Inflammatory macrophage (primary cell): ENCODE measurements at regions not wholly inside any gene's neighbourhood (a gene's known extent, or its start where the extent isn't known, plus 50 kb on each side); places are given as distances from the start of the nearest gene placed in this dataset.
A peak's percentile ranks its signal among the peaks of the same experiment; 100 is the strongest.
"Not testable (repeated sequence)": the region's sequence is repeated elsewhere in the genome, so short reads cannot be mapped to it uniquely, and the experiment has no call there.

ENCODE experiments used
- DNase-seq, 2 donors: peaks; one replicate each; pipeline ENCODE4 v3.0.0-alpha.2; 2020 to 2022

DNA sequence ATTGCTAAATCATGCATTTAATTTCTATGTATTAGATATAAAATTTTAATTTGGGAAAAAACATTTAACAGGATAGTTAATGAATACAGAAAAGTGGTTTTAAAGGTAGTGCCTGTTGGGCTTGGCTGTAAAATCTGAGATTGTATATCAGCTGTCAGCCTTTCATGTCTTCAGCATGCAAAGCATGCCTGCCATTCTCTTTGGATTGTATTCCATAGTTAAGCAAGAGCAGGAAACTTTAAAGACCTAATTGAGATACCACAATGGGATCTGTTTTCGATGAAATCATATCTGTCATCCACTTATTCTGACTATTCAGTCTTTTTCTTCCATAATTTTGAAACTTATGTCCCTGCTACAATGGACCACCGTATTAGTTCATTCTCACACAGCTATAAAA lies 451.0 kb upstream of the DDI1 start:
- DNase-seq = no peak

DNA sequence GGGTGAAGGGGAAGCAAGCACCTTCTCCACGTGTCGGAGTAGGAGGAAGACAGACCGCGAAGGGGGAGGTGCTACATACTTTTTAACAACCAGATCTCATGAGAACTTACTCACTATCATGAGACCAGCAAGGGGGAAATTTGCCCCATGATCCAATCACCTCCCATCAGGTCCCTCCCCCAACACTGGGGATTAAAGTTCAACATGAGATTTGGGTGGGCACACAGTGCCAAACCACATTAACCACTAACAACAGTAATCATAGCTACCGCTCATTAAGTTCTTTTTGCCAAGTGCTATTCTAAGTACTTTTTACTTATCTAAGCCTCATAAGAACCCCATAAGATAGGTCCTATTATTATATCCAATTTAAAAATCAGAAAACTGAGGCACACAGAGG lies 450.5 kb upstream of the DDI1 start:
- no peak for DNase-seq

DNA sequence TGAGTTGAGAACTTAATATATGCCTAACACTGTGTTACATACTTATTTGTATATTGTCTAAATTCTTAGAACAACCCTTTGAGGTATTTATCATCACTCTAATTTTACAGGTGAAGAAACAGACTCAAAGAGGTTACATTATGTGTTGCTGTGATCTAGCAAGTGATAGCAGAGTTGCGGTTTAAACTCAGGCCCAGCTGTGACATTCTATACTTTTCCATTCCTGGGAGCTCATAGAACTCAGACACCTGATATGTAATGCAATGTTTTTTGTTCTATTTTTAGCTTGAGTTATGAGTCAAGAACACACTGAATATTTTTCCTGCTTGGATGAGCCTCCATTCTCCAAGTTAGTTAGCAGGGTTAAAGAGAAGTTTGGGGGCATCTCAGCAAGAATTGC lies 449.7 kb upstream of the DDI1 start:
- DNase-seq = no peak

DNA sequence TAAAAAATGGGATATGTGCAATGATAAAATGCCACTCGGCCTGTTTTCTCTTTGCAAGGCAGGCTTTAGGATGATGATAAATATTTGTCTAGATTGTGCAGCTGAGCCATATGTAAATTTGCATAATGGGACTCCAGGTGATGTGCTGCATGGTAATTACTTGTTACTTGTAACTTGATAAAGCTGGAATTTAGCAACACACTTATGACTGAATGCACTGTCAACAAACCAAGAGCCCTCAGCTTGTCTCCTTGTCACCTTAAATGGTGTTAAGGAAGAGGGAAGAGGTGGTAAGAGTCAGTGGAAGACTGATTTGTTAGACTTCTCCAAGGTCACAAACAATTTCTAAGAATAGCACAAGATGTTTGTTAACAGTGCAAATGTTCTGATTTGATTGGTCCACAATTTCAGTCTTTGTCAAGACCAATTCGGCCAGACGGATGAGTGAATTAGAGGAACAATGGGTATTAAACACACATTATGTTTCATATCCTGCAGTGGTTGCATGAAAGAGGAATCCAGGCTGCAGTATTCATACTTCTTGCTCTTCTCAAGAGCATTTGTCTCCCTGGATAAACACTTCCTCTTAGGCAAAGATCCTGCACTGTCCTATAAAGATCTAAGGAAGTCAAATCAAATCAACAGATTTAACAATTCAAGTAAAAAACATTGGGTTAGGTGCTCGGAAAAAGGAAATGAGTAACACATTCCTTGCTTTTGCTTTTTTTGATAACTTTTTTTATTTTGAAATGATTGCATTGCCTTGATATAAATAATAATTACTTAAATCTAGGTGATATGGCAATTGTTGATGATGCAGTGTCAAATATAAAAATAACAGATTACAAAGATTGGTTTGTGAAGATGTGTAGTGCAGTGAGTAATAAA lies 448.3 kb upstream of the DDI1 start:
- no peak for DNase-seq

DNA sequence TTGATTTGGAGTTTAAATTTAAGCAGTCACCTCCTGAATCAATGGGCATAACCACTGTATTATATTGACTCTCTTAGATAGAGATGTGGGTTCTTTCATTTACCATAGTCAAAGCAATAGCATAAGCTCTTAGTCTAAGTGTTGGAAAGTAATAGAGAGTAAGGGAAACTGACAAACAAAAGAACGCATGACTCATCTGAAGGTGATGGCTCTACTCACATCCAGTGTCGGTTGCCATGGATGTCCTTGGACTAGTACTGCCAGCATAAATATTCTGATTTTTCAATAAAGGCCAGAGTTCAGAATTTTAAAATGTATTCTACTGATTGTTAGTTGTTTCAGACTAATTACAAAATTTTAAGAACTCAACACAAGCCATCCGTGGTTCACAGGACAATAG lies 444.9 kb upstream of the DDI1 start:
- DNase-seq = no peak

DNA sequence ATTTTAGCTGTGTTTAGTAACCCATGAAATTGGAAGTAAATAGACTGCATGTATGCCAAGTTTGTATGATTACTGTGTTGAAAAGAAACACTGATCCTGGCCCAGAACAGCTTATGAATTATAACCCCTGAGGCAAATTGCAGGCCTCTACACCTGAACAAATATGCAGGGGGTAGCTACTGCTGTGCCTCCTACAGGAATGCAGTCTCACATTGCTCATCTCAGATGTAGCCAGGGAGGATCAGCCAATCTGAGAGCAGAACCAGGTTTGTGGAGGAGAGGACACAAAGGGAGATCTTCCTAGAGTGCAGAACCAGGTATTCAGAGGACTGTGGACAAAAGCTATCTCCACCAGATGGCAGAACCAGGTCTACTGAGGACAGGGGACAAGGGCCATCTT lies 442.2 kb upstream of the DDI1 start:
- no peak for DNase-seq

DNA sequence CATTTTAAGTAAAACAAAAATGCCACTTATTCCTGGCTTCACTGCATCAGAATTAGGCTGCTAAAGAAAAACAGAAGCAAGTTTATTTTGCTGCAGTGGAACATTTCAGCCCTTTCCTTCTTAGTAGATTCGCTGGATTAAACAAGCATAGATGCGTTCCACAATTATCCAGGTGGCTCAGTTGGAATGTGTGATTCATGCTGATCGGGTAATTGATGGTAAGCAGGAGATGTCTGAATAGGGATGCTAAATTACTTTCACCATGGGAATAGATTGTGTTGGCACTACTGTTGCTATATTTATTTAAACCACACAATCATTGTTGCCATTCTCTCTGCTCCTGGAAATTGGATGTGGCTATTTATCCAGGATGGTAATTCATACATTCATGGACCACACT lies 440.1 kb upstream of the DDI1 start:
- DNase-seq = no peak

DNA sequence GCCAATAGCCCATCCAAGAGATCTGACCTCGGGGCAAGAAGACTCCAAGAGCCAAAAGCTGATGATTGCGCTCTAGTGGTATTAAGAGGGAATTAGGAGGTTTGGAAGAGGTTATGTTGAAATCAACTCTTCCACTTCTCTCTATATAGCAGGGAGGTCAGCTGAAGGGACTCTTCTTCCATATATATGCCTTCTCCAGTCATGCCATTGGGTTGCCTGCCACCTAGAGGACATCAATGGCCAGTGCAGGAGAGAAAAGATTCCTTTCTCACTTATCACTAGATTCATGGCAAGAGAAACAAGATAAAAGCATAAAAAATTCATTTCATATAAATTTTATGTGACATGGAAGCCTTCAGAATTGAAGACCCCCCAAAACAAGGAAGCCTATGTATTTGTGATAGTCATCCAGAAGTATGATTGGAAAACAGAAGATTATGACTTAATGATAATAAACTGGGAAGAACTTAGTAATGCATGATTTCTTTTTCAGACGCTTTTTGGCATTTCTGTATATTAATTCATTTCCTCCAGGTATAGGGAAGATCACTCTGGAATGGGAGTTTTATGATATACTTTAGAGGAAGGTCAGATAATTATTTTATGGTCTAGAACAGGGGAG lies 435.1 kb upstream of the DDI1 start:
- peak; percentile 55 to 57 for DNase-seq

DNA sequence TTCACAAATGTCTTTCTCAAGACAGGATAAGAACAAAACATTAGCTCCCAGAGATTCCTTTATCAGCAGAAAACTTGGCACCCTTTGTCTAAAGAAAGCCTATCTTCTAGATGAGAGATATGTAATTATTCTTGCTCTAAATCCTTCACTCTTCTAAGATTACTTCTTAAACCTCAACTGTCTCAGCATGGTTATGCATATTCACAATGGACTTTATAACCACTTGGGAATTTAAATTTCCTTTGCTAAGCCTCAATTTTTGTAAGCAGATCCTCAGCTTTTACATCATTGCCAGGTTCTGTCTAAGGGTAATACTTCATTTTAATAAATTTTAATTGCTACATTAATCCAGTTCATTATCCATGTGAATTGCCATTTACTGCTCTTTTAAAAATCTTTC lies 433.6 kb upstream of the DDI1 start:
- no peak for DNase-seq

DNA sequence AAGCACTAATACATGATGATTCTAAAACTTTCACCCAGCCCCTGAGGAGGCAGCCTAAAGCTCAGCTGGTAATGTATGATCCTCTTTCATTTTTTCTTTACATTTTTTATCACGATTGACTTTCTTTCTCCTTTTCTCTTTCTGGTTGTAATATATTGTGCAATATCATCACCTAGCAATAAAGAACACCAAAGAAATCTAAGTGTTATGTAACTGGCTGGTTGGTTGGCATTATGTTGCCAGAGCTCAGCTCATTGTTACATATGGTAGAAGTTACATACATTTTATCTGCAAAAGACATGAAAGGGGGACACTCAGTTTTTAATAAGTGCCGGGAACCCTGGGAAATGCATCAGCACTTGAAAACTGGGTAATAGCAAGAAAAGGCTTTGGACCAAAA lies 432.1 kb upstream of the DDI1 start:
- no peak for DNase-seq

DNA sequence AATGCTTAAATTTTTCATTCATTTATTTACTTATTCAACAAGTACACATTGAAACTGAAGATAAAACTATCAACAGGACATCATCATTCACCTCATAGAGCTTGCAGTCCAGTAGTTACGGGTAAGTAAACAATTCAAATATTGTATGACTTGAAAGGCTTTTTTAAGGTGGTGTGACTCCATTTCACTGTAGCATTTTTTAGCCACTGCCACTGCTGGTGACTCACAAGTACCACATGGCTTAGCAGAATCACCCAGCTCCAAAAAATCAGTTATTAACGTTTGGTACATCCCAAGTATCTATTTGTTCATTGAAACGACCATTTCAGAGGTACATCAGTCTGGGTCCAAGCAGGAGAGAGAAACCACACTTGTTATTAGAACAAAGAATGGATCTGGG lies 427.9 kb upstream of the DDI1 start:
- DNase-seq = no peak

DNA sequence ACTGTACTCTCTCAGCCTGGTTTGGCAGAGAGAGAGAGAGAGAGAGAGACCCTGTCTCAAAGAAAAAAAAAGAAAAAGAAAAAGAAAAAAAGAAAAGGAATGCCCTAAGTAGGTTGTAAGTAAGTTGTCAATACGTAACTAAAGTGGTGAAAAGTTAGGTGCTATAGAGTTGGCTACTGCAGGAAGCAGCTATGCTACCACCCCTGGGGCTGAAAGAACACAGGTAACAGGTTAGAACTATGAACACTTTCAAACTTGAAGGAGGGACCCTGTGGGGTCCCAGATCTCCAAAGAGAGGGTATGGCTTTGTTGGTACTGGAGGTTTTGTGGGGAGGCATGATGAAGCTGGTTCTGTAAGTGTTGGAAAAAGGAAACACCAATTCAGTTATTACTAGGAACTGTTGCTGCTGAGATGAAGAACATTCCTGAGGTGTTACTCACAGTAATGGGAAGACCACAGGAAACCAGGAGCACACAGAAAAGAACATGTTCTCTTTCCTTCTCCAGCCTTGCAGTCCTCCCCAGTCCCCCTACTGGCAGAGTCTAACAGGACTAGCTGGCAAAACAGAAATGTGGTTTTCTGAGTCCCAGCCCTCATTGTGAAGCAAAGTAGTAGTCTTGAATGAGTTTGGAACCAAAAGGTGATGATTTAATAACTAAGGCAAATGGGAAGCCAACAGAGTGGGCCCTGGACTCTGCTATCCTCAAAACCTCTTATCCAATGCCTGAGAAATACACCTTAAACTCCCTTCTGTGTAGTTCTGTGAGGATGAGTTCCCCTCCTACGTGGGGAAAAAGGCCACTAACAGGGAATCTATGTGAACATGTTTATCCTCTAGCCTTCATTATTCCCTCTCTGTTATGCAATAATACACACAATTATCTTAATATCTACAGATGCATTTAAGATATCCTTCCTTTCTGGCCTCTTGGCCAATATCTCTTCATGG lies 427.0 kb upstream of the DDI1 start:
- DNase-seq = no peak

DNA sequence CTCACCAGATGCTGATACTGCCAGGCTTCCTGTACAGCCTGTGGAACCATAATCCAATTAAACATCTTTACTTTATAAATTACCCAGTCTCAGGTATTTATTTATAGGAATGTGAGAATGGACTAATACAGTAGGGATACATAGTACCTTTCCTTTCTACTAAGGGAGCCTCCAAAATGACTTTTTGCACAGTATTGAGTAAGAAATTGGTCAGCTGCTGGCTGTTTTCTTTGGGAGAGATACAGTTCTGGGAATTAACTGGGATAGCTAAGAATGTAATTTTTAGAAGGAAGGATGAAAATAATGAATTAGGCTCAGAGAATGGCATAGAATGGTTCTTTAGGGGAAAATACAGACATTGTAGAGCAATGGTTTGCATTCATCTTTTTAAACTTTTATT lies 426.0 kb upstream of the DDI1 start:
- DNase-seq = no peak

DNA sequence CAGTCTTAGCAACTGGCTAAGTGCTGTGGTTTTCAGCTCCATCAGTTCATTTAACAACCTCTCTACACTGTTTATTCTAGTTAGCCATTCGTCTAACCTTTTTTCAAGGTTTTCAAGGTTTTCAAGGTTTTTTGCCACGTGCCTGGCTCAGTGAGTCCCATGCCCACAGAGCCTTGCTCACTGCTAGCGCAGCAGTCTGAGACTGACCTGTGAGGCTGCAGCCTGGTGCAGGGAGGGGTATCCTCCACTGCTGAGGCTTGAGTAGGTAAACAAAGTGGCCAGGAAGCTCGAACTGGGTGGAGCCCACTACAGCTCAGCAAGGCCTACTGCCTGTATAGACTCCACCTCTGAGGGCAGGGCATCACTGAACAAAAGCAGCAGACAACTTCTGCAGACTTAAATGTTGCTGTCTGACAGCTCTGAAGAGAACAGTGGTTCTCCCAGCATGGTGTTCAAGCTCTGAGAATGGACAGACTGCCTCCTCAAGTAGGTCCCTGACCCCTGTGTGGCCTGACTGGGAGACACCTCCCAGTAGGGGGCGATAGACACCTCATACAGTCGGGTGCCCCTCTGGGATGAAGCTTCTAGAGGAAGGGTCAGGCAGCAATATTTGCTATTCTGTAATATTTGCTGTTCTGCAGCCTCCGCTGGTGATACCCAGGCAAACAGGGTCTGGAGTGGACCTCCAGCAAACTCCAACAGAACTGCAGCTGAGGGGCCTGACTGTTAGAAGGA lies 424.7 kb upstream of the DDI1 start:
- not testable (repeated sequence) for DNase-seq

DNA sequence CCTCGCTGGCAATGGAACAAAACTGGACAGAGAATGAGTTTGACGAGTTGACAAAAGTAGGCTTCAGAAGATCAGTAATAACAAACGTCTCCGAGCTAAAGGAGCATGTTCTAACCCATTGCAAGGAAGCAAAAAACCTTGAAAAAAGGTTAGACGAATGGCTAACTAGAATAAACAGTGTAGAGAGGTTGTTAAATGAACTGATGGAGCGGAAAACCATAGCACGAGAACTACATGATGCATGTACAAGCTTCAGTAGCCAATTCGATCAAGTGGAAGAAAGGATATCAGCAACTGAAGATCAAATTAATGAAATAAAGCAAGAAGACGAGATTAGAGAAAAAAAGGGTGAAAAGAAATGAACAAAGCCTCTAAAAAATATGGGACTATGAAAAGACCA lies 424.0 kb upstream of the DDI1 start:
- not testable (repeated sequence) for DNase-seq

DNA sequence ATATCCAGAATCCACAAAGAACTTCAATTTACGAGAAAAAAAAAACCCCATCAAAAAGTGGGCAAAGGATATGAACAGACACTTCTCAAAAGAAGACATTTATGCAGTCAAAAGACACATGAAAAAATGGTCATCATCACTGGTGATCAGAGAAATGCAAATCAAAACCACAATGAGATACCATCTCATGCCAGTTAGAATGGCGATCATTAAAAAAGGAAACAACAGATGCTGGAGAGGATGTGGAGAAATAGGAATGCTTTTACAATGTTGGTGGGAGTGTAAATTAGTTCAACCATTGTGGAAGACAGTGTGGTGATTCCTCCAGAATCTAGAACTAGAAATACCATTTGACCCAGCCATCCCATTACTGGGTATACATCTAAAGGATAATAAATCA lies 419.9 kb upstream of the DDI1 start:
- DNase-seq = not testable (repeated sequence)

DNA sequence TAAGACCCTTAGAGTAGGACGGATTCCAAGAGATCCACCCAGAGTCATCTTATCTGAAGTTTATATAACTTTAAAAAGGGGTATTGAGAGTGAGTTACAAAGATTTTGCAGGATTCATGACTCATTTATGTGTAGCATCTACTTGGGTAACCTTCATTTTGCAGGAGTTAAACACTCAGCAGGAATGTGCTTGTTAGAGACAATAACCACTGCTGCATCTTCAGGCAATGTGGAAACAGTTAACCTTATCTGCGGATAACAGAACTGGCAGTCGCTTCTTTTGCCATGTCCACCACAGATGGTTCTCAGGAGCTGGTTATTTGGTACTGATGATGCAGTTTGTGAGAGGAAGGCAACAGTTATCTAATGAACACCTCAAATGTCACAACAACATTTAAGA lies 417.9 kb upstream of the DDI1 start:
- DNase-seq = no peak

DNA sequence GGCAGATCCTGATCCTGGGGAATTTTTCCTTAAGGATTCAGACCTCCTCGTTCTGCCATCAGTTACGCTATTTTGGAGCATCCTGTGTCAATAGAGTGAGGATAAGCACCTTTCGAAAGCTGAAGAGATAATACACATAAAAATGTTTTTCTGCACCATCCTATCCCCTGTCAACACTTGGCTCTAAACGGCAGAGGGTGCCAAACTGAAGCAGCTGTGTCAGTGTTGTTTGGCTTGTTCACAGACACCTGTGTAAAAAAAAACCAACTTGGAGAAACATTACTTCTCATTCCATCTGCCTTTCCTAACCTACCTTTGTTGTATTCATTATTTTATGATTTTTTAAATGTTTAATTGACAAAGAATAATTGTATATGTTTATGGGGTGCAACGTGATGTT lies 417.0 kb upstream of the DDI1 start:
- DNase-seq = no peak

DNA sequence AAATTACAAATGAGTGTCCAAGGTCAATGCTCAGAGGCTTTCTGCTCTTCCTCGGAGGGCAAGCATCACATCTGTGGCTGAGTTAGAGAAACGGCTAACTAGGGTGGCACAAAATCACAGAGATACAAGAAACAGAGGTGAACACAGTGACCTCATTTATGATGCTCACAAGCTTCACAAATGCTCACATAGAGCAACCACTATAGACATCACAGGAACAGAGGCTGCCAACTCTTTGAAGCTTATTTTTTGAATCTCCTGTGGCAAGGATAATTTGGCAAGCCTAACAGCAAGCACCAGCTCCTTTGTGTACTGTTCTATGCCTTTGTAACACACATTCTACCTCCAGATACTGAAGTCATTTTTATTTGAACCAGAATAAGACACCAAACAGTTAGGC lies 416.5 kb upstream of the DDI1 start:
- DNase-seq = no peak

DNA sequence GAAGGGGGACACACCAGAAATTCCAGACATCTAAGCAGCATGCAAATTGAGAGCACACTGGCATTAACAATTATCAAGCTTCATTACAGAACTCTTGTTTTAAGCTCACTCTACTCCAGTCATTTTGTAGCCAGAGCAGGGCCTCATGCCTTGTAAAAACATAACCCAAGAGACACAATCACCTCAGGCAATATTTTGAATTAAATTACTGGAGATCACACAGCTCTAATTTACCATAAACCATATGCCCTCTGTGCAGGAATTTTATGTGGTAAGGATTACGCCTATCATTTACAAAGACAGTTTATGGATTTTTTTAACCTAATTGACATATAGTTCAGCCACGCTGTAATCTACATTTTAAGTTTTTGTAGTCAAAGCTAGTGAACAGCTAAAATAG lies 414.1 kb upstream of the DDI1 start:
- DNase-seq = no peak

DNA sequence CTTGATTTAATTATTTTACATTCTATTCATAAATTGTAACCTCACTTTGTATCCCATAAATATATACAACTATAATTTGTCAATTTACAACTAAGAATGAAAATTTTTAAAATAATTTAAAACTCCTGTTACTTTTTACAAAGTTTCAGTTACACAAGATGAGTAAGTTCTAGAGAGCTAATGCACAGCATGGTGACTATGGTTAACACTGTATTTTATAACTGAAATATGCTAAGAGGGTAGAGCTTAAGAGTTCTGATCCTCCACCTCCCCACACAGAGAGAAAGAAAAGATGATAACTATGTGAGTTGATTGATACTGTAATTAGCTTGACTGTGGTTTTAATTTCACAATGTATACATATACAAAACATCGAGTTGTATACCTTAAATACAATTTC lies 412.5 kb upstream of the DDI1 start:
- no peak for DNase-seq
